Naive B cell (primary cell): ENCODE measurements at regions not wholly inside any gene's neighbourhood (a gene's known extent, or its start where the extent isn't known, plus 50 kb on each side); places are given as distances from the start of the nearest gene placed in this dataset.

ENCODE experiments used
- ATAC-seq, 2 donors: fragments of 150-1000 bp; cut with Tn5 transposase; 2 replicates each; pipeline ENCODE4 v1.10.0; 2021; ENCODE audit warnings: low read depth in 2 of 2, mild to moderate bottlenecking in 2 of 2, moderate library complexity in 2 of 2
- DNase-seq: peaks from one replicate; pipeline ENCODE4 v3.0.0; 2022
- H3K27ac Mint-ChIP-seq, 6 donors: one replicate each; pipeline ENCODE4 v1.8.0; 2020 to 2022; ENCODE audit warnings: mild to moderate bottlenecking in 6 of 6, mixed read lengths in 6 of 6, moderate library complexity in 5 of 6, inconsistent platforms in 2 of 6
- H3K27me3 Mint-ChIP-seq, 3 donors: one replicate each; pipeline ENCODE4 v1.8.0; 2021 to 2022; ENCODE audit warnings: mixed read lengths in 3 of 3, mild to moderate bottlenecking in 1 of 3
- H3K36me3 Mint-ChIP-seq, 2 donors: one replicate each; pipeline ENCODE4 v1.8.0; 2020 to 2022; ENCODE audit warnings: mixed read lengths in 2 of 2, inconsistent platforms in 1 of 2, mild to moderate bottlenecking in 1 of 2
- H3K4me1 Mint-ChIP-seq, 3 donors: one replicate each; pipeline ENCODE4 v1.8.0; 2020 to 2022; ENCODE audit warnings: mixed read lengths in 3 of 3, inconsistent platforms in 1 of 3, mild to moderate bottlenecking in 1 of 3, moderate library complexity in 1 of 3
- H3K4me3 Mint-ChIP-seq, 8 donors: one replicate each; pipeline ENCODE4 v1.8.0; 2020 to 2022; ENCODE audit warnings: mild to moderate bottlenecking in 8 of 8, mixed read lengths in 8 of 8, moderate library complexity in 8 of 8, inconsistent platforms in 2 of 8
- H3K9me3 Mint-ChIP-seq, 7 donors: one replicate each; pipeline ENCODE4 v1.8.0; 2020 to 2022; ENCODE audit warnings: mixed read lengths in 7 of 7, mild to moderate bottlenecking in 5 of 7, inconsistent platforms in 2 of 7, moderate library complexity in 1 of 7

DNA sequence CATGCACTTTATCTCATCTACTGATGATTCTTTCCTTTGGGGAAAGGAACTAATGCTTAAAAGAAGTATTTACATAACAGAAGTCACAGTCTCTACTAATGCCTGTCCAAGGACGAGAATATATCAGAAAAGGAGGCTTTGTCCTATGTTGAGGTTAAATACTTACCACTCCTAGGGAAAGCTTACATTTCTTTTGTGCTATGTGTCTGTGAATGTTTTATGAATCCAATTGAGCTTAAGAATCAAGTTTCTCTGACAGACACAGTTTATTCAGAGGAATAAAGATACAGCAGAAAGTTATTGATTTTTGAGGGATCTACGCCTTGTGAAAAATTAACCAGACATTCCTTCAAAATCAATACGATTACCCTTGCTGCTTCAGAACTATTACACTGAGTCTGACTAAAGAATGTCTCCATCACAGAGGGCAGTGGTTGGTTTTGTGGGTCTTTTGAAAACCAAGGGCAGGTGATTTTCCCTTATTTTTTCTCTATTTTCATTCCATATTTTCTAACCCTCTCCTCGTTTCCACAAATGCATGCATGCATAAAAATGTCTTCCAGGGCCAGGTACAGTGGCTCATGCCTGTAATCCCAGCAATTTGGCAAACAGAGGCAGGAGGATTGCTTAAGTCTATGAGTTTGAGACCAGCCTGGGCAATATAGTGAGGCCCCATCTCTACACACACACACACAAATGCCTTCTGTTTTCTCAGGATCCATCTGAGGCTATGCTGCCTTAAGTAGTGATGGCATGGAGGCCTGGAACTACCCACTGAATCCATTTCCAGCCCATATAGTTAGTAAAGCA is 1095.1 kb downstream of the GALC start:
- no peak overlapping the region for H3K27ac Mint-ChIP-seq
- H3K27me3 Mint-ChIP-seq: no peaks in the 10 kb centered on the region
- ATAC-seq (no peak), DNase-seq (no peak)
- no peak overlapping the region for H3K4me3 Mint-ChIP-seq
- no peaks in the 10 kb centered on the region for H3K36me3 Mint-ChIP-seq
- H3K9me3 Mint-ChIP-seq: no peaks in the 10 kb centered on the region
- H3K4me1 Mint-ChIP-seq: no peaks in the 10 kb centered on the region

- Mint-ChIP-seq H3K36me3 (no peaks in the 10 kb centered on the region), H3K27ac (no peak overlapping the region), H3K4me3 (no peak overlapping the region), H3K9me3 (no peaks in the 10 kb centered on the region), H3K27me3 (no peaks in the 10 kb centered on the region), H3K4me1 (no peaks in the 10 kb centered on the region)
- ATAC-seq (no peak), DNase-seq (no peak)
These were observed 1095.8 kb downstream of the GALC start for GRCh38 chr14:86897224-86897623.

GRCh38 chr14:86896701-86897100 is 1096.3 kb downstream of the GALC start:
- ATAC-seq: no peak
- Mint-ChIP-seq H3K27me3 (no peaks in the 10 kb centered on the region), H3K4me1 (no peaks in the 10 kb centered on the region), H3K9me3 (no peaks in the 10 kb centered on the region), H3K36me3 (no peaks in the 10 kb centered on the region), H3K4me3 (no peak overlapping the region), H3K27ac (no peak overlapping the region)
- no peak for DNase-seq

GRCh38 chr14:86892152-86892956 is 1100.6 kb downstream of the GALC start:
- ATAC-seq (no peak), DNase-seq (no peak)
- H3K36me3 Mint-ChIP-seq: no peaks in the 10 kb centered on the region
- H3K27ac Mint-ChIP-seq: peak overlapping the region in 1 of 6 donors; percentile 65
- no peaks in the 10 kb centered on the region for H3K27me3 Mint-ChIP-seq
- peaks cover 0 to 12% (median 3%) of the 10 kb centered on the region in 7 donors for H3K9me3 Mint-ChIP-seq
- no peak overlapping the region for H3K4me3 Mint-ChIP-seq
- H3K4me1 Mint-ChIP-seq: no peaks in the 10 kb centered on the region

GRCh38 chr14:86885280-86885679 is 1107.7 kb downstream of the GALC start:
- Mint-ChIP-seq H3K4me3 (no peak overlapping the region), H3K36me3 (no peaks in the 10 kb centered on the region), H3K9me3 (peaks cover 0 to 12% (median 3%) of the 10 kb centered on the region in 7 donors), H3K4me1 (no peaks in the 10 kb centered on the region), H3K27ac (no peak overlapping the region), H3K27me3 (no peaks in the 10 kb centered on the region)
- ATAC-seq: no peak
- DNase-seq: no peak

DNA sequence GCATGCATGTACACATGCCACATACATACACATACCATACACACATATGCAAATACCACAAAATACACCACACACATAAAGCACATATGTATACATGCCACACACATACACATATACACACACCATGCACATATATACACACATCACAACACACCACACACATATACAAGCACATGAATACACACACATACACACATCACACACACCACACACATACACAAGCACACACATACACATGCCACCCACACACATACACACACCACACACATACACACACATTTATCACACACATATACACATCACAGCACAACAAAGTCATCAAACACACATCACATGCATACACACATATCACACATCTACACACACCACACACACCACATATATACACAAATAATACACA is 1108.5 kb downstream of the GALC start:
- Mint-ChIP-seq H3K4me3 (no peak overlapping the region), H3K36me3 (no peaks in the 10 kb centered on the region), H3K27me3 (no peaks in the 10 kb centered on the region), H3K27ac (no peak overlapping the region), H3K9me3 (peaks cover 0 to 10% (median 3%) of the 10 kb centered on the region in 7 donors), H3K4me1 (no peaks in the 10 kb centered on the region)
- DNase-seq (no peak), ATAC-seq (no peak)

- H3K9me3 Mint-ChIP-seq: peaks cover 0 to 10% (median 3%) of the 10 kb centered on the region in 7 donors
These were observed 1110.2 kb downstream of the GALC start for GRCh38 chr14:86882818-86883217.

GRCh38 chr14:86865934-86866333 is 1127.0 kb downstream of the GALC start:
- H3K4me1 Mint-ChIP-seq: no peaks in the 10 kb centered on the region
- no peak overlapping the region for H3K4me3 Mint-ChIP-seq
- no peaks in the 10 kb centered on the region for H3K36me3 Mint-ChIP-seq
- H3K9me3 Mint-ChIP-seq: peaks cover 0 to 5% (median 4%) of the 10 kb centered on the region in 7 donors
- no peaks in the 10 kb centered on the region for H3K27me3 Mint-ChIP-seq
- no peak overlapping the region for H3K27ac Mint-ChIP-seq
- no peak for DNase-seq
- no peak for ATAC-seq

More at GRCh38 chr14:86882818-86883217, 1110.2 kb downstream of the GALC start:
- no peak for ATAC-seq
- no peaks in the 10 kb centered on the region for H3K36me3 Mint-ChIP-seq
- H3K27ac Mint-ChIP-seq: no peak overlapping the region
- H3K27me3 Mint-ChIP-seq: no peaks in the 10 kb centered on the region
- H3K4me1 Mint-ChIP-seq: no peaks in the 10 kb centered on the region
- H3K4me3 Mint-ChIP-seq: no peak overlapping the region
- DNase-seq: no peak

DNA sequence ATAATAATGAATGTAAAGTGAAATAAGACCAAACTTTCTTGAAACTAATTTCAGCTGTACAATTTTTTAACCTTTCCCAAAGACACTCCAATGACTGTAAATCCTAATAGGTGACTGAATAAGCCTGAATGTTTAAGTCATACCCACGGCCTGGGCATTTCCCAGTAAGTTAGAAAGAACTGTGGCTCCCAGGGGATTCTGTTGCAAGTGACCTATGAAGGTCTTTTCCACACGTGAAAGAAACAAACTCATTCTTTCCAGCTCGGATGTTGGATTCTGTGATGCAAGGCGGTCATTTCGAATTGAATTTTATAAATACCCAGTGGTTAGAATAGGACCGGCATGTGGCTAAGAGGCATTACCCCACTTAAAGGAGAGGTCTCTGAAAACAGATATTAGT is 1134.4 kb downstream of the GALC start:
- peaks cover 0 to 7% (median 2%) of the 10 kb centered on the region in 7 donors for H3K9me3 Mint-ChIP-seq
- H3K27me3 Mint-ChIP-seq: no peaks in the 10 kb centered on the region
- no peaks in the 10 kb centered on the region for H3K36me3 Mint-ChIP-seq
- no peak overlapping the region for H3K27ac Mint-ChIP-seq
- H3K4me3 Mint-ChIP-seq: no peak overlapping the region
- DNase-seq: no peak
- no peaks in the 10 kb centered on the region for H3K4me1 Mint-ChIP-seq
- no peak for ATAC-seq

DNA sequence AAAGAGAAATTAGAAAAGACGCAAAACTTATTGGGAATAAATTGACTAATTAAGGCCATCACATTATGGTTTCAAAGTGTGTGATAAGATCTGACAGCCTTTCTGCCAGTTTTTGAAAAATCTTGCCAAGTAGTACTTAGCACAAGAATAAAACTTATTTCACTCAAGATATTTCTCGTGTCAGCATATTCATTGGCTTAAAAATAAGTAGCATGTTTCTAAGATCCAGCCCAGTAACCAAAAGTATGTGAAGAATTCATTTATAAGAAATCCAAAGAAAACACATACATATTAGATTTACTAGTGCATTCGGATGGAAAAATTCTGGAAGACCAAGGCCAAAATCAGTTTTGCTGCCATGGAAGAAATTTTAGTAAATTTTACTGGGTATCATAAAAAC is 1135.0 kb downstream of the GALC start:
- Mint-ChIP-seq H3K4me1 (no peaks in the 10 kb centered on the region), H3K27ac (no peak overlapping the region), H3K36me3 (no peaks in the 10 kb centered on the region), H3K9me3 (peaks cover 0 to 13% (median 5%) of the 10 kb centered on the region in 7 donors), H3K4me3 (no peak overlapping the region), H3K27me3 (no peaks in the 10 kb centered on the region)
- DNase-seq: no peak
- ATAC-seq: no peak

DNA sequence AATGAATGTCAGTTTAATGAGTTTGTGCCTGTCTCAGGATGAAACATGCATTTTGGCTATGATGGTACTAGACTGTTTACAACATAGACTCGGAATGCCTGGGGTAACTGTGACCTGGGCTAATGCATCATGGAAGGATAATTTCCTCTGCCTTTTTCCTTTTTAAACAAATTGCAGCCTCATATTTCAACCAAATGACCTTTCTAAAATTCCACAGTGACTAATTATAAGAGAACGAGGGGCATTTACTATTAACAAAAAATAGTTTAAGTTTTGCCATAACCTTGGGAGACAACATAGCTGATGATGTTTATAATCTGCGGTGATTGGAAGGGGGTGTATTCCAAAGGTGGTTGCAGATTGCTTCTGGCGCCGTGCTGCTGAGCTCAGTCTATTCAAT is 1140.5 kb downstream of the GALC start:
- Mint-ChIP-seq H3K9me3 (peaks cover 0 to 14% (median 5%) of the 10 kb centered on the region in 7 donors), H3K27ac (no peak overlapping the region), H3K4me3 (no peak overlapping the region), H3K4me1 (no peaks in the 10 kb centered on the region), H3K36me3 (no peaks in the 10 kb centered on the region), H3K27me3 (no peaks in the 10 kb centered on the region)
- DNase-seq (no peak), ATAC-seq (no peak)

DNA sequence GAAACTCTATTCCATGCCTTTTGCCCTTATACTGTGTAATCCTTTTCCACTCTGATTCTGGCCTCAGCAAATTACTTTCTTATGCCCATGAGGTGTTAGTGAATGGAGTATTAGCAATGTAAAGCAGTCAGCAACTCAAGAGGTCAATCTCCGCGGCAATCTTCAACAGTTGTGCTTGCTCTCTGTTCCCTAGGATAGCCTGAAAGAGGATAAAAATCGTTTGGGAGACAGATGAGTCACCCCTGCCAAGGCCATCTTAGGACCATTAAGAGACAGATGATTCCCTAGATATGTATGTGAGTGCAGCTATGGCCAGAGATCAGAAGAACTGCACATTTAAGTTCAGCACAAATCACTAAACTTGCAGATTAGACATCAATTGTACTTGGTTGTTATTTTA is 1145.8 kb downstream of the GALC start:
- H3K36me3 Mint-ChIP-seq: no peaks in the 10 kb centered on the region
- no peaks in the 10 kb centered on the region for H3K27me3 Mint-ChIP-seq
- H3K4me3 Mint-ChIP-seq: no peak overlapping the region

GRCh38 chr14:86838363-86838762 is 1154.6 kb downstream of the GALC start:
- Mint-ChIP-seq H3K27ac (no peak overlapping the region), H3K9me3 (peaks cover 0 to 5% (median 0%) of the 10 kb centered on the region in 7 donors), H3K4me1 (no peaks in the 10 kb centered on the region), H3K4me3 (no peak overlapping the region), H3K27me3 (no peaks in the 10 kb centered on the region), H3K36me3 (no peaks in the 10 kb centered on the region)
- ATAC-seq: no peak
- DNase-seq: no peak

More for the DNA sequence above, 1145.8 kb downstream of the GALC start:
- H3K9me3 Mint-ChIP-seq: peaks cover 0 to 11% (median 2%) of the 10 kb centered on the region in 7 donors
- no peak for ATAC-seq
- DNase-seq: no peak
- H3K4me1 Mint-ChIP-seq: no peaks in the 10 kb centered on the region
- H3K27ac Mint-ChIP-seq: no peak overlapping the region

- no peak for ATAC-seq
- H3K4me1 Mint-ChIP-seq: no peaks in the 10 kb centered on the region
- no peaks in the 10 kb centered on the region for H3K36me3 Mint-ChIP-seq
- DNase-seq: no peak
- peaks cover 0 to 16% (median 2%) of the 10 kb centered on the region in 7 donors for H3K9me3 Mint-ChIP-seq
- peaks cover 0 to under 1% (median 0%) of the 10 kb centered on the region in 3 donors for H3K27me3 Mint-ChIP-seq
- H3K4me3 Mint-ChIP-seq: no peak overlapping the region
- no peak overlapping the region for H3K27ac Mint-ChIP-seq
These were observed 1166.3 kb downstream of the GALC start for GRCh38 chr14:86826661-86827060.
